ENCODE measurements at regions not wholly inside any gene's neighbourhood (a gene's known extent, or its start where the extent isn't known, plus 50 kb on each side); places are given as distances from the start of the nearest gene placed in this dataset.

GRCh38 chr15:89035150-89035549 is 53.1 kb upstream of the ABHD2 start:
- H3K4me3 ChIP-seq (replicated peaks in 1 of 2; ENCODE audit: low read depth in 2 of 2, low read length in 2 of 2), result no peak overlapping the region
- TF ChIP-seq CTCF (IDR thresholded peaks at IDR 0.05; ENCODE audit: low read depth, low read length), result no peak
- DNase-seq (ENCODE audit: low read depth in 2 of 2), result no peak

- H3K4me3 ChIP-seq (replicated peaks in 1 of 2; ENCODE audit: low read depth in 2 of 2, low read length in 2 of 2), result no peak overlapping the region
- DNase-seq (ENCODE audit: low read depth in 2 of 2), result no peak
- no peak for TF ChIP-seq CTCF (IDR thresholded peaks at IDR 0.05; ENCODE audit: low read depth, low read length)
Observed at GRCh38 chr15:89035658-89036057, 52.6 kb upstream of the ABHD2 start.

- no peak for TF ChIP-seq CTCF (IDR thresholded peaks at IDR 0.05; ENCODE audit: low read depth, low read length)
- no peak for DNase-seq (ENCODE audit: low read depth in 2 of 2)
Observed at GRCh38 chr15:89038146-89038545, 50.1 kb upstream of the ABHD2 start.

More at GRCh38 chr15:89038146-89038545, 50.1 kb upstream of the ABHD2 start:
- no peak overlapping the region for H3K4me3 ChIP-seq (replicated peaks in 1 of 2; ENCODE audit: low read depth in 2 of 2, low read length in 2 of 2)

Measured in cardiac fibroblast (primary cell).